Glomerular endothelial cell (primary cell): ENCODE measurements at regions not wholly inside any gene's neighbourhood (a gene's known extent, or its start where the extent isn't known, plus 50 kb on each side); places are given as distances from the start of the nearest gene placed in this dataset.
"Not testable (repeated sequence)": the region's sequence is repeated elsewhere in the genome, so short reads cannot be mapped to it uniquely, and the experiment has no call there.

ENCODE experiments used
- DNase-seq: peaks from one replicate; pipeline ENCODE4 v3.0.0-alpha.2; 2011; ENCODE audit warnings: low read depth, low spot score; ENCODE audit errors: extremely low read depth

DNA sequence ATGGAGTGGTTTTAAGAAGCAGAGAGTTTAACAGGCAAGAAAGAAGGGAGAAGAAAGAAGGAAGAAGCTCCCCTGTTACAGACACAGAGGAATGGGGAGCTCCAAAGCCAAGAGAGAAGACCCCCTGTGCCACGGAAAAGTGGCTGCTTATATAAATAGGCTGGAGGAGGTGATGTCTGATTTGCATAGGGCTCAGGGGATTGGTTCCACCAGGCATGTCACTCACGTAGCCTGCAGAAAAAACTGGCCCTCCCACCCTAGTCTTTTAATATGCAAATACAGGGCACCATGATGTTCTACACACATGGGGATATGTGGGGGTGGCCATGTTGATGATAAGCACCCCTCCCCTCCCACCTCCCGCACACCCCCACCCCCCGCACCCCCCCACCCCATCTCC is 99.6 kb downstream of the ETS2 start:
- DNase-seq, result no peak

DNA sequence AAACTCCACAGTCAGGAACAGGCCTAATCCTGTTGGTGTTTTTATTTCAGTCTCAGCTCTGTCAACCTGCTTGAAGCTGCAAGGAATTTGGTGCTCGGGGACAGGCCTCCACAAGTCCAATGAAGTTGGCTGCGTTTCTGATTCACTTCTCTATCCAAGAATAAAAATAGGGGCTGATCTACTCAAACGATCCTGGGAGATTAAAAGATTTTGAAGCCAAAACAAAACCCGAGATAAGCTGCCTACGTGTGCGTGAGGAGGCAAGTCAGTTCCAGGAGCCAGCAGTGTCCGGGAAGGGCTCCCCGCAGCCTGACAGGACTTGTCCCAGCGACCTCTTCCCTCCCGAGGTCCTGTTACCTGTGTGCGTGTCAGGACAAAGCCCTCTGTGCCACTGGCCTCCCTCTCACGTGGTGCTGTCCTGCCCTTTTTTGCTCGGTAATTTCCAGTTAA is 98.0 kb downstream of the ETS2 start:
- no peak for DNase-seq

DNA sequence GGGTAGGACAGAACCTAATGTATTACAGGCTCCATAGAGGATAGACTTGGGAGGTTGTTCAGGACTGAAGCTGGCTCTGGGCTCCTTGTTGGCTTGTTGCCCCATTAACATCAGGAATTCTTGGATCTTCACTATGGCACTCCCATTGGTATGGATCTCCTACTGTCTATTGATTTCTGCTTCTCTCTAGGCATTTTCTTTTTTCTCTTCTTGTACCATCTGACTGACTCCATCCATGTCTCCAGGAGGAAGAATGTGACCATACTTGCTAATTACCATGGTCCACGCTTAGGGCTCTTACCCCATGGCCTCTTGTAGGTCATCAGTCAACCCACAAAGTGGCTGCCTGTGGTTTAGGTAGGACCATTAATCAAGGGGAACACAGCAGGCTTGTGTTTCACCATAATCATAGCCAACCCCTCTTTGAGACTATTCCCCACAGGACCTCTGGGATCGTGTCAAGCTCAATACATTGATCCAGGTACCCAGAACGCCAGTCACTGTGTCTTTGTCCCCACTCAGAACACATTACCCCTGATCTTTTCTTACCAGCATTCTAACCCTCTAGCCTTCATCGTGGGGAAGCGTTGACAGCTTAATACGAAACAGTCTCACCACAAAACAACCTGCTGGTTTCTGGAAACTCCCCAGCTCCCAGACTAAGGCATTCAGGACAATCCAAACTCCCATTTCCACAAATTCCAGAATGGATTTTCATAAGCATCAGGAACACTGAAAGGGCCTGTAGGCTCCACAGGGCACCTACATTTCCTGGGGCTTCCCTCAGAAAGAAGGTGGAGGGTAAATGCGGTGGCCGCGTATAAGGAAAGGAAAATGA is 97.1 kb downstream of the ETS2 start:
- DNase-seq, result no peak

DNA sequence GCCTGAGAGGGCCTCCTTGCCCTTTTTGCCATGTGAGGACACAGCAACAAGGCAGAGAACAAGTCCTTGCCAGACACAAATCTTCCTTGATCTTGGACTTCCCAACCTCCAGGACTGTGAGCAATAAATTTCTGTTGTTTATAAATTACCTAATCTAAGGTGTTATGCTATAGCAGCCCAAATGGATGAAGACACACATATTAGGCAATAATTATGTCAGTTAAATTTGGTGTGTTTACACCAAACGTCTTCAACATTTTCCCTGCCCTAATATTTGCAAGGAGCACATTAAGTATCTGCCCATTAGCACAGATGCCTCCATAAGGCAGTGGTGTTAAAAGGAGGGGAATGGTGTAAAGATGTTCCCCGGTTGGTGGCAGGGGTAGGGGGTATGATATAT is 94.8 kb downstream of the ETS2 start:
- no peak for DNase-seq

DNA sequence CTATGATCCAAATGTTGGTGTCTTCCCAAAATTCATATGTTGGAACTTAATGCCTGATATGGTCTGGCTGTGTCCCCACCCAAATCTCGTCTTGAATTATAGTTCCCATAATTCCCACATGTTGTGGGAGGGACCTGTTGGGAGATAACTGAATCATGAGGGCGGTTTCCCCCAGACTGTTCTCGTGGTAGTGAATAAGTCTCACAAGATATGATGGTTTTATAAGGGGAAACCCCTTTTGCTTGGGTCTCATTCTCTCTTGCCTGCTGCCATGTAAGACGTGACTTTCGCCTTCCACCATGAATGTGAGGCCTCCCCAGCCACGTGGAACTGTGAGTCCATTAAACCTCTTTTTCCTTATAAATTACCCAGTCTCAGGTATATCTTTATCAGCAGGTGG is 94.3 kb downstream of the ETS2 start:
- DNase-seq, result not testable (repeated sequence)

DNA sequence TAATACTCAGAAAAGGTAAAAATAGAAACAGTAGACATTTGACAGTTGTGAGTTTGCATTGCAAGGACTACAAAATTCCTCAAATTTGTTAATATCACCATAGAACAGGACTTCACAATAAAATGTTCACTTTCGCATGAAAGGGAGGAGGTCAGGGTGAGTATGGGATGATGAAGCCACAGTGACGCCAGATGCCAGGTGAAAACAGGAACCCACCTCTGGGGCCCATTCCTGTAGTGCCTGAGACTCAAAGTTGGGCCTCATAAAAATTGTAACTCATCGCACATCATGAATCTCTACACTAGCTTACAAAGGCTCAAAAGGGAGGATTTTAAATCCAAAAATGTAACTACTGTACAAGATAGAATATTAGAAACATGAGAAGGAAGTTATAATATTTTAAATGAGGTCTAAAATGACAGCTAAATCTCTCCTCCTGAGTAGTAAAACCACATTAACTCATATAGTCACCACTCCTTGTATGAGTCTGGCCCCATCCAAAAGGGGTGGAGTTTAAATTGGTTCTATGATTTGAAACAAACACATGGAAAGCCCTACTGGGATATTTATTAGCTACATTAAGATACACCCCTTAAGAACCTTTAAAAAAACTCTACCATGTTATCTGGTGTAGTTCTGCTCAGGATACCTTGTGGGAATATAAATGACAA is 93.7 kb downstream of the ETS2 start:
- no peak for DNase-seq

DNA sequence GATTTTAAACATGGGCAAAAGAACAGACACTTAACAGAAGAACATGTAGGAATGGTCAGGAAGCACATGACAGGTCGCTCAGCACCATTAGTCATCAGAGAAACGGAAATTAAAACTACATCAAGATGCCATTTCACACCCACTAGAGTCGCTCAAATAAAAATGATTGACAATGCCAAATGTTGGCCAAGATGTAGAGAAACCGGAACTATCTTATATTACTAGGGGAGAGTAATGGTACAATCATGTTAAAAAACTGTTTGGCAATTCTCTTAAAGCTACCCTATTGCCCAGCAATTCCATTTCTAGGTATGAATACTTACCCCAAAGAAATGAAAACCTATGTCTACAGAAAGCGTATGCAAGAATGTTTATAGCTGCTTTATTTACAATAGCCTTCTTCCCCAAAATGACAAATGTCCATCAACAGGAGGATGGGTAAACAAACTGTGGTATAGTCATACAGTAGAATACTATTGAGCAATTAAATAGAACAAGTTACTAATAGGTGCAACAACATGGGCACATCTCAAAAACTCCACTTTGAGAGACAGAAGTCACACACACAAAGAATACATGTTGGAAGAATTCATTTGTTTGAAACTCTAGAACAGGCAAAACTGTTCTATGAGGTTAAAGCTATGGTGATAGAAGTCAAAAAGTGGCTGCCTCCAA is 92.8 kb downstream of the ETS2 start:
- no peak for DNase-seq

DNA sequence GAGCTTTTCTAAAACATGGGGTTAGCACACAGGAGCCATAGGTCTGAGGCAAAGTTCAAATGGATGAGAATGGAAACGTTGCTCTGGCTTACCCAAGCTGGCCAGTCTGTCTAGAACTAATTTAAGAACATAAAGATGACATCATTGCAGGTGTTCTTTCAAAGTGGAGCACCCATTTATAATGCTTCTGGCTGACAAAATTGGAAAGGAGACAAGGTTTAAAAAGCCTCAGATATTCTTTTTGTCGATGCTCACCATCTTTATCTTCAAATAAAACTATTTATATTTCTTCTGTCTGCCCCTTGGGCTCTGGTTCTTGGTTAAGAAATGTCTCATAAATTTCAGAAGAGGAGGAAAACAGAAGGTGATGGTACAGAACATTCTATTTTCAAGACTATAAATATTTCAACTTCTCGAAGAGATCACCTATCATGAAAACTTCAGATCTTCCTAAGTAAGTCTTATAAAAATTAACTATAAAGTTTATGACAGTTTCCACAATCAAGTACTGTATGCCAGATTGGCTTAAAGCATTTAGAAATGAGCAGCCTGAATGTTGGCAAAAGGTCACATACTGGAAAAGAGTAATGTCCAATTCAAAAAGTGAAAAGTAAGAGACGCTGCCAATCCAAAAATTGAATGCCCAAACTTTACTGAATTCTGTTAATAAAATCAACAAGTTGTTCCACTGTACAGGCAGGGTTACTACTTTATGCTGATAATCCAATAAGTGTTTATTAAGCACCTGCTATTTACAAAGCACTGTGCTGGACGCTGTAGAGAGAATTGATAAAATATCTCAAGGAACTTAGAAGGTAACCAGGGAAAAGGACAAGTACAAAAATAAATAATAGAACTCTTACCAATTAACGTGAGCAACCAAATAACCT is 92.0 kb downstream of the ETS2 start:
- DNase-seq, result no peak

DNA sequence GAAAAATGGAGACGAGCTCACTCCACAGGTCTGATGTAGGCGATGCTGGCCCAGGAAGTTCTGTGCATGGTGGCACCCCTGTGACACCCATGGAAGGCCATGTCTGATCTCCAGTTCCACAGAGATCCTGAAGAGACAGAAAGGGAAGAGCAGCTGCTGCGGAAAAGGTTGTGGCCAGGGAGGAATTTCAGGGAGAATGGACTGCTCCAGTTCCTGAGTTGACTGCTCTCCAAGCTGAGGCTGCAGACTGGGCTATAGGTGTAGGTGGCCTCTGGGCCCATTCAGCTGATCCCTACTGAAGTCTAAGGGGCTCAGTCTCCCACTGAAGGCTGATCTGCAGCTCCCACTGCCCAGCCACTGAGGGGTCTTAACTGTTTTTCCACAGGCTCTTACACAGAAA is 89.2 kb downstream of the ETS2 start:
- no peak for DNase-seq

DNA sequence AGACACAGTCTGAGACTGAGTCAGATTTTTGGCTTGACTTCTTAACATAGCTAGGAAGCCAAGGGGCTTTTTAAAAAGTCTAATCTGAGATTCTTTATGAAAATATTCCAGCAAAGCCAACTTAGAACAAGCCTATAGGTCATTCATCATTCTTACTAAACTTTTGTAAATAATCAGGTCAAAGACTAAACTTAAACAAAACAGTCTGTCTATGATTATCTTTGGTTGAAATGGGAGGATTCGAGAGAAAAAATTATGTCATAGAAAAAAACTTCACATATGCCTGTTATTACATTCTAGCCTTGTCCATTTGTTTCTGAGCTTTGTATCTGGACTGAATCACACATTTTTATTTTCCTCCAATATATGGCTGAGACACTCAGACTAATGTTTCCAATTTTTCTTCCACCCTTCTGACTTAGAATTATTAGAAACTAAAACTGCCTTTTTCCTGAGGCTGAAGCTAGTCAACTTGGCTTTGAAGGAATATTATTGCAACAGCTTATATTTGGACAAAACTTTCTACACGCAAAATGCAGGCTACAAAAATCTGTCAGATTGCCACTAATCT is 83.3 kb downstream of the ETS2 start:
- DNase-seq, result no peak

DNA sequence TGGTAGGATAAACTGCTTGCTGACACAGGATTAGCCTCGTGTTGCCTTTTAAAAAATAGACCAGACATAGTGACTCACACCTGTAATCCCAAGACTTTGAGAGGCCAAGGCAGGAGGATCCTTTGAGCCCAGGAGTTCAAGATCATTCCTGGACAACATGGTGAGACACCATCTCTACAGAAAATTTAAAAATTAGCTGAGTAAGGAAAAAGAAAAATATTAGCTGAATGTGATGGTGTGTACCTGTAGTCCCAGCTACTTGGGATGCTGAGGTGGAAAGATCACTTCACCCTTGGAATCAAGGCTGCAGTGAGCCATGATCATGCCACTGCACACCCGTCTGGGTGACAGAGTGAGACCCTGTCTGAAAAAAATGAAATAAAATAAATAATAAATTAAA is 82.0 kb downstream of the ETS2 start:
- no peak for DNase-seq

DNA sequence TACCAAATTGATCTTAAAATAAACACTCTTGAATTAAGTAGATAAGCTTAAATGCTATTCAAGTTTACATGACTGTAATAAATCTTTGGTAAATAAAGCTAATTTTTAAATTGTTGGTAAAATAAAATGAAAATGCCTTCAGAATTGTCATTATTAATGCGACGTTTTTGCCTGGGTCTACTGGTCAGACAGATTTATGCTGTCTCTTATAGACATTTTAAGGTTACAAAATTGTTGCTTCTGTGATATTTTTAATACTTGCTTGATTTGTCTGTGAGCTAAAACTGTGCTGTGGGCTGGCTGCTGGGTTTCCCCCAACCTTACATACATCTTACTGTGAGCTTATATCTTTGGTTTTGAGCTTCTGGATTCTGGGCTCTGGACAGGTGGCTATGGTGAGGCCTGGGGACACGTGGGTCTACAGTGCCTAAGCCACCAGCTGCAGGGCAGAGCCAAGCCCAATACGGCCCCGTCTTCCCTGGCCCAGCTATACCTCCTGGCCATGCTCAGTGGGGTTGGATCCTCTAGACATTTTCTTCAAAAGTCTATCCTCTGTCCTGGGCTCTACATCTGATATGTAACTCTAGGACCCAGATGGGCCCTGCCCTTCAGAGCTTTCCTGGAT is 81.4 kb downstream of the ETS2 start:
- DNase-seq, result no peak

DNA sequence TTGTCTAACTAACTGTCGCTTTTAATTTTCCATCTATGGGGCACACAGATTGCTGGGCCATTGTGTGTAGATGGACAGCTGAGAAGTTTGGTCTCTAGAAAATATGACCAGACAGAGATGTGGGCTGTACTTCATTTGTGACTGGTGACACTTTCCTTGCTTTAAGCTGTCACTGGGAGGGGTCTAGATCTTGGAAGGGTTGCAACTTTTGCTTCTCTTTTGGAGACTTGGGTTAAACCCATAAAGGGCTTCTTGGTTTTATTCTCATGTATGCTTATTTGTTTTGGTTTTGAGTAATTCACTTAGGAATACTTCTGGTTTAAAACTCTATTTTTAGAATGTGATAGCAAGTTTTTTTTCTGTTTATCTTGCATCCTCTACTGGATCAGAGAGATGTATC is 80.2 kb downstream of the ETS2 start:
- DNase-seq, result no peak

DNA sequence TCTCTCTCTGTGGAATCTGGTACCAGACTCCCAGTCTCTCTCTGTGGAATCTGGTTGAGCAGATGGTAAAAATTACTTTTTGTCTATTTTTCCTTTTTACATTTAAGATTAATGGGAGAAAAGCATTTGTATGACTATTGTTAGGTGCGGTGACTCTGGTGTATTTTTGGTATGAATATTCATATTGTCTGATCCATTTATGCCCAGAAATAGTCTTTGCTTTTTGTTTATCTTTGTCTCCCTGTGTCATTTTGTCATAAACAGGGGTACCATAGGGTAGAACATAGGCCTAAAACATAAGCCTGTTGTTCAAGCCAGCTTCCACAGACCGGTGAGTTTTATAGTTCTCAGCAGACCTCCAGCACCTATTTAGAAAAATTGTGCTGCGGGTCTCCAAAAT is 78.7 kb downstream of the ETS2 start:
- no peak for DNase-seq

DNA sequence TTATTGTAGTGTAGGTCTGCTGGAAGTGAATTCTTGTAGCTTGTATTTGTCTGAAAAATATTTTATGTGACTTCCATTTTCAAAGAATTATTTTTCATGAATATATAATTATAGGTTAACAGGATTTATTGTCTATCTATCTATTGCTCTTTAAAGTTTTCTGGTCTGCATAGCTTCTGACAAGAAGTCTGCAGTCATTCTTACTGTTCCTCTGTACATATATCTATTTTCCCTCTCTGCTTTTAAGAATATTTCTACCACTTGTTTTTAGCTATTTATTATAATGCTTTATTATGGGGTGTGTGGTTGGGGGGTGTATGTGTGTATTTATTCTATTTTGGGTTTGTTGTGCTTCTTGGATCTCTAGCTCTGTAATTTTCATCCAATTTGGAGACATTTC is 77.4 kb downstream of the ETS2 start:
- no peak for DNase-seq

DNA sequence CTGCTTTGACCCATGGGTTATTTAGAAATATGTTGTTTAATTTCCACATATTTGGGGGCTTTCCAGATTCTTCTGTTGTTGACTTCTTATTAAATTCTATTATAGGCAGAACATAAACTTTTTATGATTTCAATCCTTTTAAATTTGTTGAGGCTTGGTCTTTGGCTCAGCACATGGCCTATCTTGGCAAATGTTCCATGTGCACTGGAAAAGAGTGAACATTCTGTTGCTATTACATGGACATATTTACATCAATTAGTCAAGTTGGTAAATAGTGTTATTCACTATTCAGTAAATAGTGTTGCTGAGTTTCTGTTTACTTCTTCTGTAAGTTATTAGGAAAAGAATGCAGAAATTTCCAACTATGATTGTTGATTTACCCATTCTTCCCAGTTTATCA is 75.4 kb downstream of the ETS2 start:
- DNase-seq, result no peak

DNA sequence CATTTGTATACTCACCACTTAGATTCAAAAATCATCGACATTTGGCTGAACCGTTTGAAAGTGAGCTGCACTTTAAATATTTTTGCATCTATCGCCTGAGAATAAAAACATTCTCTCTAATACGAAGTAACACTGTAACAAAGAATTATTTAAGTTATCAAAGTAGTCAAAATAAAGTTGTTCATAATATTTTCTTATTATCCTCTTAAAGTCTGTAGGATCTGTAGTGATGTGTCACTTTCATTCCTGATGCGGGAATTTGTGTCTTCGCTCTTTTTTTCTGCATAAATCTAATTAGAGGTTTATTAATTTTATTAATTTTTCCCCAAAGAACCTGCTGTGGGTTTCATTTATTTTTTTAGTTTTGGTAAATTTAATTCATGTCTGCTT is 74.8 kb downstream of the ETS2 start:
- DNase-seq, result no peak

DNA sequence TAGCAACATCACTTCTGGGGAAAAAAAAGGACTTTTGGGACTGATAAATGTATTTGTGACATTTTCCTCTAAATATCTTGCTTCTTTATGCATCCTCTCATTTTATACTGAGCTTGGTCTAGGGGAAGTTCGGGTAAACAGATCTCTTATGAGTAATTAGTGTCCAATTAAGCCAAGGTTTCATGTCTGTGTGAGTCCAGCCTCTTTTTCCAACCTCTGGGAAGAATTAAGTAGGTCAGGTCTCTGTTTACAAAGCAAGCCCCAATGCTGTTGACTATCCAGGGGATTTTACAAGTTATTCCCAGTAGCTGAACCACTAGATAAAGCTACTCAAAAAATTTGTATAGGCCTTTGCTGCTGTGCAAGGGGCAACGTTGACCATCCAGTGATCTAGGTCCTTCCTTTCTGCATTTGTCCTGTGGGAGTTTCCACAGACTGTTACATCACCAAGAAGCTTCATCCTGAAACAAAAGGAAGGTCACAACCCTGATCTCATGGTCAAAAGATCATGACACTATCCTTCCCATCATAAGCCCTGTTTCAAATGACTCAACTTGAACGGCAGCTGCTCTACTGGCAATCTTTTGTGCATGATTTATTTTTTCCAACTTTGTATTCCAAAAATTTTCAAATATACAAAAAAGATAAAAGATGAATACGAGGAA is 74.3 kb downstream of the ETS2 start:
- DNase-seq, result no peak

DNA sequence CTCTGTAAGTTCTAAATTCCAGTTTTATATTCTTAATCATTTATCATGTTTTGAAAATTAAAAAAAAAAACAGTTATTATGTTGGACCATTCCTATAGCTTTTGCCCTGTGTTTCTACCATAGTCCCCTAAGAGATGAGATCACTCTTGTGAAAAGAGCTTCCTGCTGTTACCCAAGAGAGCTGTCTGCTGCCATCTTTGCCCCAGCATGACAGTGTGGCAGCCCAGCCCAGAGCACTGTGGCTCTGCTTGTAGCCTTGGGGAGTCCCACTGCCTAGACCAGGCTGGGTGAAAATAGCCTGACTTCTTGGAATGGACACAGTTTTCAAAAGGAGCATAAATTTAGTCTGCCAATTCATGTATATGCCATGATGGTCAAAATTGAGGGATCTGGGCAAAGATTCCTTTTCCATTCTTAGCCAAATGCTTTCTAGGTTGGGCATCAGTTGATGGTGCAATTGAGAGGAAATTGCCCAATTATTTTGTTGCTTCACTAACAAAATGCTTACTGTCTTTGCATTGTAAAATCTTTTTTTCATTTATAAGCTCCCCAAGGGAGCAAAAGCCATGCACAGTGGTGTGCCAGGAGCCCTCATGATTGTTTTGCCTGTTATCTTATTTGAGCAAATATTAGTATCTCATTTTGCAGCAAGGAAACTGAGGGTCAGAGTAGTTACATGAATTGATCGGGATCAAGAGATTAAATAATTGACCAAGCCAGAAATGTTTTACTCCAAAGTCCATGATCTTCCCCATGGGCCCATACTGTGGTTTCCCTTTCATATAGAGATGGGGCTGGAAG is 72.8 kb downstream of the ETS2 start:
- no peak for DNase-seq
